H1 (cell line): ENCODE measurements at regions not wholly inside any gene's neighbourhood (a gene's known extent, or its start where the extent isn't known, plus 50 kb on each side); places are given as distances from the start of the nearest gene placed in this dataset.

Source experiments
- CTCF ChIA-PET: fragments of 300-600 bp; sonication (Branson Sonifier 250); formaldehyde crosslinking; loops from one replicate; lab custom pipeline; 2021; ENCODE audit not compliant: partially characterized antibody; lab: Charles Lee
- POLR2A ChIA-PET: fragments of 300-600 bp; sonication (Branson Sonifier 250); formaldehyde crosslinking; loops from one replicate; lab custom pipeline; 2021; ENCODE audit warnings: inconsistent platforms; ENCODE audit not compliant: partially characterized antibody; lab: Charles Lee
- DNase-seq, 2 experiments: peaks; one replicate each; pipeline versions ENCODE4 v3.0.0 to v3.0.0-alpha.2; 2010 to 2022; ENCODE audit warnings: low spot score in 2 of 2, low read depth in 1 of 2, mixed read lengths in 1 of 2
- FAIRE-seq: peaks from 2 replicates; lab custom pipeline; 2011; peaks lifted over from hg19 to GRCh38; lab: Jason Lieb, UNC
- H2AFZ ChIP-seq: 2 replicates; pipeline ENCODE4 v1.8.1; 2012; ENCODE audit warnings: low read length, inconsistent platforms
- H2AK5ac ChIP-seq: 2 replicates; pipeline ENCODE4 v1.6.1; 2013; ENCODE audit warnings: low read depth, low read length
- H2BK120ac ChIP-seq: replicated peaks from 2 replicates; pipeline ENCODE3; 2013; ENCODE audit warnings: low read depth, low read length, inconsistent platforms
- H2BK12ac ChIP-seq: 2 replicates; pipeline ENCODE4 v1.6.1; 2013; ENCODE audit warnings: low read depth, low read length
- H2BK15ac ChIP-seq: 2 replicates; pipeline ENCODE4 v1.6.1; 2013; ENCODE audit warnings: low read length
- H2BK20ac ChIP-seq: 2 replicates; pipeline ENCODE4 v1.6.1; 2013; ENCODE audit warnings: low read length
- H2BK5ac ChIP-seq: 2 replicates; pipeline ENCODE4 v1.6.1; 2013; ENCODE audit warnings: low read depth, low read length
- H3K14ac ChIP-seq: 2 replicates; pipeline ENCODE4 v1.6.1; 2013; ENCODE audit warnings: inconsistent platforms; ENCODE audit not compliant: insufficient read length
- H3K18ac ChIP-seq: 2 replicates; pipeline ENCODE4 v1.6.1; 2013; ENCODE audit warnings: low read length; ENCODE audit errors: extremely low read depth
- H3K23ac ChIP-seq: 2 replicates; pipeline ENCODE4 v1.6.1; 2013; ENCODE audit warnings: inconsistent platforms; ENCODE audit not compliant: insufficient read length
- H3K23me2 ChIP-seq: 2 replicates; pipeline ENCODE4 v1.6.1; 2013; ENCODE audit warnings: low read depth, low read length
- H3K27ac ChIP-seq: 2 replicates; pipeline ENCODE4 v1.6.1; 2011; ENCODE audit warnings: low read depth, low read length, inconsistent platforms
- H3K27me3 ChIP-seq, 4 experiments: replicated peaks in 1 of 4; 1 replicate in 1 of 4; 2 replicates in 3 of 4; pipeline versions ENCODE4 v1.6.1 to v1.8.1; 2011 to 2013; ENCODE audit warnings: low read length in 3 of 4, mild to moderate bottlenecking in 3 of 4, inconsistent platforms in 2 of 4, mixed read lengths in 2 of 4, moderate library complexity in 1 of 4; ENCODE audit not compliant: control insufficient read depth in 3 of 4, insufficient read depth in 3 of 4; ENCODE audit errors: extremely low read depth in 1 of 4
- H3K36me3 ChIP-seq, 4 experiments: 2 replicates each; pipeline versions ENCODE4 v1.6.1 to v1.8.1; 2011 to 2013; ENCODE audit warnings: mild to moderate bottlenecking in 4 of 4, low read length in 3 of 4, moderate library complexity in 2 of 4, control low read depth in 1 of 4, inconsistent platforms in 1 of 4; ENCODE audit not compliant: insufficient read depth in 4 of 4, control insufficient read depth in 2 of 4
- H3K4ac ChIP-seq: replicated peaks from 2 replicates; pipeline ENCODE3; 2013; ENCODE audit warnings: low read length, low read depth, mixed read lengths, inconsistent platforms; ENCODE audit not compliant: insufficient read length
- H3K4me1 ChIP-seq, 4 experiments: replicated peaks in 1 of 4; 1 replicate in 1 of 4; 2 replicates in 3 of 4; pipeline versions ENCODE4 v1.6.1 to v1.8.1; 2011 to 2013; ENCODE audit warnings: low read length in 3 of 4, inconsistent platforms in 2 of 4, mixed read lengths in 1 of 4; ENCODE audit not compliant: insufficient read depth in 4 of 4, control insufficient read depth in 3 of 4
- H3K4me2 ChIP-seq, 2 experiments: 2 replicates each; pipeline versions ENCODE4 v1.6.1 to v1.8.1; 2011 to 2013; ENCODE audit warnings: low read depth in 2 of 2, low read length in 2 of 2, control low read depth in 1 of 2, inconsistent platforms in 1 of 2, mild to moderate bottlenecking in 1 of 2; ENCODE audit not compliant: insufficient read depth in 1 of 2
- H3K4me3 ChIP-seq, 4 experiments: fragments of 200-600, 300-600 bp in 1 of 4; sonication (generic), shearing (Covaris generic), sonication (Bioruptor Twin) in 1 of 4; 2 replicates each; pipeline versions ENCODE4 v1.5.1 to v1.8.1; 2011 to 2016; ENCODE audit warnings: low read length in 4 of 4, low read depth in 3 of 4, control low read depth in 2 of 4, inconsistent platforms in 2 of 4, mild to moderate bottlenecking in 2 of 4, mixed read lengths in 1 of 4, moderate library complexity in 1 of 4; ENCODE audit not compliant: insufficient read depth in 2 of 4; ENCODE audit errors: extremely low read depth in 1 of 4
- H3K56ac ChIP-seq: replicated peaks from 2 replicates; pipeline ENCODE3; 2013; ENCODE audit warnings: low read depth, mild to moderate bottlenecking, mixed read lengths, low read length, inconsistent platforms; ENCODE audit not compliant: insufficient read length
- H3K79me1 ChIP-seq: 2 replicates; pipeline ENCODE4 v1.6.1; 2013; ENCODE audit warnings: low read depth, low read length, control low read depth
- H3K79me2 ChIP-seq, 2 experiments: 2 replicates each; pipeline versions ENCODE4 v1.6.1 to v1.8.1; 2012 to 2013; ENCODE audit warnings: low read length in 2 of 2, mild to moderate bottlenecking in 2 of 2, inconsistent platforms in 1 of 2; ENCODE audit not compliant: insufficient read depth in 2 of 2, control insufficient read depth in 1 of 2
- H3K9ac ChIP-seq, 4 experiments: replicated peaks in 1 of 4; 1 replicate in 1 of 4; 2 replicates in 3 of 4; pipeline versions ENCODE4 v1.6.1 to v1.8.1; 2011 to 2013; ENCODE audit warnings: low read depth in 3 of 4, low read length in 3 of 4, control low read depth in 2 of 4, mild to moderate bottlenecking in 2 of 4, moderate library complexity in 2 of 4, inconsistent platforms in 1 of 4; ENCODE audit errors: extremely low read depth in 1 of 4
- H3K9me3 ChIP-seq, 2 experiments: 2 replicates each; pipeline versions ENCODE4 v1.6.1 to v1.8.1; 2012 to 2013; ENCODE audit warnings: mild to moderate bottlenecking in 2 of 2, moderate library complexity in 2 of 2, control low read depth in 1 of 2, inconsistent platforms in 1 of 2, low read depth in 1 of 2, low read length in 1 of 2, mixed read lengths in 1 of 2; ENCODE audit not compliant: insufficient read depth in 2 of 2
- H4K20me1 ChIP-seq, 2 experiments: replicated peaks in 1 of 2; 2 replicates each; pipeline versions ENCODE3 to v1.8.1; 2011 to 2013; ENCODE audit warnings: inconsistent platforms in 2 of 2, low read length in 2 of 2, mild to moderate bottlenecking in 1 of 2; ENCODE audit not compliant: insufficient read depth in 2 of 2, control insufficient read depth in 1 of 2
- H4K5ac ChIP-seq: 2 replicates; pipeline ENCODE4 v1.6.1; 2013; ENCODE audit warnings: low read length, low read depth, mixed read lengths, inconsistent platforms; ENCODE audit not compliant: insufficient read length
- H4K8ac ChIP-seq: 2 replicates; pipeline ENCODE4 v1.8.0; 2013; ENCODE audit warnings: mild to moderate bottlenecking, moderate library complexity, low read length, inconsistent platforms; ENCODE audit not compliant: insufficient read depth; ENCODE audit errors: extremely low read depth
- H4K91ac ChIP-seq: replicated peaks from 2 replicates; pipeline ENCODE3; 2013; ENCODE audit warnings: low read length, mixed read lengths, inconsistent platforms; ENCODE audit not compliant: insufficient read length
- RAD21 ChIP-seq, 2 experiments: IDR thresholded peaks in 1 of 2; conservative IDR thresholded peaks in 1 of 2; 2 replicates each; pipeline ENCODE4 v1.6.1; 2011; ENCODE audit warnings: low read depth in 2 of 2, low read length in 2 of 2, improper control_type of control experiment in 1 of 2, inconsistent platforms in 1 of 2, mild to moderate bottlenecking in 1 of 2, moderate library complexity in 1 of 2
- RXRA ChIP-seq: IDR thresholded peaks from 2 replicates; pipeline ENCODE4 v1.6.1; 2011; ENCODE audit warnings: low read depth, mild to moderate bottlenecking, low read length, moderate library complexity; ENCODE audit not compliant: insufficient read depth
- WGBS, 2 experiments: shearing (Covaris generic) in 1 of 2; methylation state at CpG; one replicate each; pipeline versions ENCODE4 v1.1.6 to v1.1.7; 2013 to 2015; ENCODE audit warnings: low lambda C conversion rate in 2 of 2, mixed read lengths in 2 of 2, inconsistent platforms in 1 of 2, low coverage in 1 of 2, missing lambda C conversion rate in 1 of 2; ENCODE audit not compliant: insufficient replicate concordance in 2 of 2, insufficient coverage in 1 of 2, insufficient read length in 1 of 2; ENCODE audit errors: extremely low coverage in 1 of 2, missing lambda C conversion rate in 1 of 2; 5-methylcytosine and 5-hydroxymethylcytosine counted together

GRCh38 chr3:31038086-31038739 lies 143.8 kb upstream of the GADL1 start:
- Histone ChIP-seq H4K20me1 (no peaks in the 10 kb centered on the region), H3K27me3 (no peaks in the 10 kb centered on the region), H3K18ac (no peak overlapping the region), H3K56ac (no peak overlapping the region), H3K4me1 (peaks cover 0 to 7% (median 0%) of the 10 kb centered on the region in 4 experiments; a peak in 2 of 7 replicates), H4K91ac (no peak overlapping the region), H3K23ac (no peak overlapping the region), H3K23me2 (no peaks in the 10 kb centered on the region), H2BK120ac (no peak overlapping the region), H2BK5ac (no peak overlapping the region), H3K9ac (no peak overlapping the region), H3K36me3 (no peaks in the 10 kb centered on the region), H3K4ac (no peak overlapping the region), H3K4me3 (no peak overlapping the region), H3K9me3 (peaks cover 0 to 7% of the 10 kb centered on the region in 2 experiments; a peak in 1 of 4 replicates), H3K27ac (no peak overlapping the region), H4K5ac (no peak overlapping the region), H3K14ac (no peak overlapping the region), H2BK12ac (0 out of 2 replicates have a peak overlapping the region, but pooled peaks have one; percentile 29), H2BK20ac (no peak overlapping the region), H4K8ac (no peak overlapping the region), H2AK5ac (no peak overlapping the region), H2BK15ac (no peak overlapping the region), H3K4me2 (no peak overlapping the region), H2AFZ (no peak overlapping the region), H3K79me2 (no peaks in the 10 kb centered on the region), H3K79me1 (no peaks in the 10 kb centered on the region)
- POLR2A ChIA-PET = no interaction called here
- CTCF ChIA-PET = interaction anchor here (0.6 to 1.1 kb wide), 2 partner anchors 10 to 24 kb away, joined by 3 read pairs; no protein-coding TSS in a partner anchor
- WGBS, 2 experiments = 96% methylated on average over 3 of the region's 3 CpGs; no CpG with 5 or more reads in 1 of the 2 experiments
- FAIRE-seq (no peak), DNase-seq (no peak)
- TF ChIP-seq RAD21 (IDR thresholded peaks at IDR 0.05 in 1 of 2, conservative IDR thresholded peaks at IDR 0.05 in 1 of 2; ENCODE audit: low read depth in 2 of 2, low read length in 2 of 2) (no peak), RXRA (no peak)
